ENCODE measurements at regions not wholly inside any gene's neighbourhood (a gene's known extent, or its start where the extent isn't known, plus 50 kb on each side); places are given as distances from the start of the nearest gene placed in this dataset.

DNA sequence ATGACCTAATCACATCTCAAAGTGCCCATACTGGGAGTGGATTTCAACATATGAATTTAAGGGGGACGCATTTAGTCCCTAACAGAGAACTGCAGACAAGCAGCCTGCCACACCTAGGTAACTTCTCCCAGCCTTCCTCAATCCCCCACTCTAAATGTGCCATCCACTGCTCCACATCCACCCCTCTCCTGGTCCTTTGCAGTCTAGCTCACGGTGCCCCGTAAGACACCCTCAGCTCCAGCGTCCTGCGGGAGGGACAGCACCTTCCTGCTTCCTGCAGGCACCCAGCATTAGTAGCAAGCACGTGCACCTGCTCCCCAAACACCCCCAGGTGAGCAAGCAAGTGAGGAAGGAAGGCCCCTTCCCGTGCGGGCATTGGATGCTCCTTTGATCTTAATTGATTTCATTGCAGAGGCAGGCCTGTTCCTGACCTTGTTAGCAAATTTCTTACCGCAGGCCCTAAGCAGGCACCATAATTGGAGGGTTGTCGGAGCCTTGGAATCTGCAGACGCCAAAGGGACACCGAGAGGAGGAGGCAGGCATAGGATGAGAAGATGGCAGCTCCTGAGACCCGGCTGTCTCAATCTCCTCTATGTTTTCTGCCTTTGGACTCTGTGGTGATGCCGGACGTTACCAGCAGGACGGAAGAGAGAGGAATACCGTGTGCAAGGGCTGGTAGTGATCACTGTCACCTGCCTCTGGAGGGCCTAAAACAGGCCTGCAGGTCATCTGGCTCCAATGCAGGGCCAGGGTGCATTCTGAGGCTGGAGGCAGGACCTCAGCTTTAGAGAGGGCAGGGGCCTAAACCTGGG, 75.8 kb upstream of the CHST15 start:
- CTCF ChIA-PET: interaction anchor here (0.6 to 1.2 kb wide), 2 partner anchors 22 to 23 kb away, joined by 3 read pairs; no protein-coding TSS in a partner anchor
- Histone ChIP-seq H3K79me2 (ENCODE audit: control insufficient read depth, insufficient read depth, low read length) (no peaks in the 10 kb centered on the region), H3K27ac (ENCODE audit: control insufficient read depth, insufficient read depth) (no peak overlapping the region), H3K4me1 (ENCODE audit: control insufficient read depth, insufficient read depth, low read length) (no peaks in the 10 kb centered on the region), H2AFZ (ENCODE audit: control insufficient read depth, low read depth, low read length) (no peak overlapping the region), H3K27me3 (replicated peaks in 1 of 2; ENCODE audit: control insufficient read depth in 2 of 2, insufficient read depth in 2 of 2, low read length in 1 of 2) (peaks cover 0 to 2% of the 10 kb centered on the region in 2 experiments; a peak in 3 of 4 replicates), H4K20me1 (ENCODE audit: control insufficient read depth, insufficient read depth) (no peaks in the 10 kb centered on the region), H3K4me3 (no peak overlapping the region), H3K4me2 (ENCODE audit: control insufficient read depth, insufficient read depth) (no peak overlapping the region), H3K36me3 (ENCODE audit: control insufficient read depth in 2 of 2, insufficient read depth in 2 of 2, low read length in 1 of 2) (no peaks in the 10 kb centered on the region), H3K9ac (ENCODE audit: control insufficient read depth, insufficient read depth, low read length) (no peak overlapping the region), H3K9me3 (replicated peaks; ENCODE audit: control insufficient read depth, insufficient read depth, low read length) (no peaks in the 10 kb centered on the region; the same call in 2 of the 3 replicates)
- POLR2A ChIA-PET: no interaction called here
- FAIRE-seq: no peak
- no peak for TF ChIP-seq KAT2A (conservative IDR thresholded peaks at IDR 0.05; ENCODE audit: control insufficient read depth, low read depth, low read length)
- no peak for TF ChIP-seq ZBTB40 (IDR thresholded peaks at IDR 0.05; ENCODE audit: borderline replicate concordance)
- no peak for TF ChIP-seq NR2C1 (IDR thresholded peaks at IDR 0.05)
- no peak for TF ChIP-seq STAT3 (IDR thresholded peaks at IDR 0.05; ENCODE audit: low read depth, low read length)
- no peak for TF ChIP-seq CREM (IDR thresholded peaks at IDR 0.05; ENCODE audit: low read depth)
- no peak for TF ChIP-seq LARP7 (IDR thresholded peaks at IDR 0.05)
- no peak for TF ChIP-seq ZNF207 (IDR thresholded peaks at IDR 0.05; ENCODE audit: borderline replicate concordance)
- no peak for TF ChIP-seq POLR2AphosphoS5 (IDR thresholded peaks at IDR 0.05; ENCODE audit: low read length)
- no peak for TF ChIP-seq FOXM1 (IDR thresholded peaks at IDR 0.05; ENCODE audit: low read depth, low read length)
- no peak for TF ChIP-seq PRDM15 (CRISPR knock-in tag; IDR thresholded peaks at IDR 0.05)
- no peak for TF ChIP-seq NFYA (IDR thresholded peaks at IDR 0.05; ENCODE audit: borderline replicate concordance, low read depth, low read length)
- TF ChIP-seq CHD1 (IDR thresholded peaks at IDR 0.05; ENCODE audit: low read depth, low read length): no peak
- TF ChIP-seq ZSCAN29 (IDR thresholded peaks at IDR 0.05): no peak
- WGBS (ENCODE audit: insufficient coverage, insufficient replicate concordance, low lambda C conversion rate, missing lambda C conversion rate): 56% methylated on average over 17 of the region's 17 CpGs
- in situ Hi-C loops (cut with MboI) (no loop called here), intact Hi-C loops (cut with micrococcal nuclease; ENCODE audit: unreplicated experiment) (no loop called here)
- no peak for DNase-seq (ENCODE audit: low read depth, low spot score)
- SMC1A ChIA-PET (ENCODE audit: uncharacterized antibody, unreplicated experiment): no interaction called here
- RAD21 ChIA-PET (ENCODE audit: unreplicated experiment): no interaction called here
- BruUV-seq (replicated peaks): no TSS peak
- ATAC-seq: no peak

All from GM12878 (cell line).